Cardiac muscle cell (in vitro differentiated cells and primary cell): ENCODE measurements at regions not wholly inside any gene's neighbourhood (a gene's known extent, or its start where the extent isn't known, plus 50 kb on each side); places are given as distances from the start of the nearest gene placed in this dataset.

ENCODE experiments used
- DNase-seq, 2 donors: peaks; one replicate each; pipeline versions ENCODE4 v3.0.0 to v3.0.0-alpha.2; 2010 to 2017; ENCODE audit warnings: low read depth in 1 of 2, low spot score in 1 of 2
- H3K27ac ChIP-seq: fragments of 200-600 bp; sonication (generic); 2 replicates; pipeline ENCODE4 v1.5.1; 2016
- H3K27me3 ChIP-seq: fragments of 200-600 bp; sonication (generic); 2 replicates; pipeline ENCODE4 v1.6.0; 2016; ENCODE audit warnings: control low read depth
- H3K36me3 ChIP-seq: fragments of 200-600 bp; sonication (generic); 2 replicates; pipeline ENCODE4 v1.5.1; 2016; ENCODE audit warnings: control low read depth
- H3K4me1 ChIP-seq: fragments of 200-600 bp; sonication (generic); 2 replicates; pipeline ENCODE4 v1.8.1; 2017; ENCODE audit warnings: low read depth, mild to moderate bottlenecking, mixed run types
- H3K4me3 ChIP-seq: fragments of 200-600 bp; sonication (generic); 2 replicates; pipeline ENCODE4 v1.5.1; 2016; ENCODE audit warnings: mild to moderate bottlenecking
- H3K9me3 ChIP-seq: fragments of 200-600 bp; sonication (generic); 2 replicates; pipeline ENCODE4 v1.5.1; 2017; ENCODE audit warnings: low read depth, mild to moderate bottlenecking, control low read depth
- TF ChIP-seq, protein P1 (sequence below): IDR thresholded peaks from 2 replicates; pipeline ENCODE4 v1.5.1; 2012; ENCODE audit warnings: low read depth, mild to moderate bottlenecking, low read length

DNA sequence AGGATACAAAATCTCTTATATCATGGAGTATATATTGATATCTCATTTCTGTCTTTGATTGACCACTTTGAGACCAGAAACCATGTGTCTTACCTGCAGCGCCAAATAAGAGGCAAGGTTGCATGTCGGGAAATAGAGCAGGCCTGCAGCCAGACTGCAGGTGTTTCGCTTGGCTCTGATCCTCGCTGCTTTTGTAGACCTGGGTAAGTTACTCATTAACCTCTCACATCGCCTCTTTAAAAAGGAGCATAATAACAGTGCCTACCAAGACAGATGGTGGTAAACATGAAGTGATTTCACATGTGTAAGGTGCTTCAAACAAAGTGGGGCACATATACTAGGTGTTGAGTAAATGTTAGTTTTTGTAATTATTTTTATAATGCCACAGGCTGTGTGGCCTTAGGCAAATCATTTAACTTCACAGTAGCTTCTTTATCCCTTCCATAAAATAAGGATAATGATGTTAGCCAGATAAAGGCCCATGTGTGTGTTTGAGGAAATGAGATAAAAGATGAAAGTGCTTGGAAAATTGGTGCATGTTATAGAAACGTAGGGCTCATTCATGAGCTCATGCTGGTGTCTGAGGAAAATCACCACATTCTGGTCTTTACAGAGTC, 248.8 kb upstream of the MAP3K7 start:
- Histone ChIP-seq H3K4me1 (no peaks in the 10 kb centered on the region), H3K27me3 (no peaks in the 10 kb centered on the region), H3K27ac (no peak overlapping the region), H3K36me3 (no peaks in the 10 kb centered on the region), H3K9me3 (no peaks in the 10 kb centered on the region), H3K4me3 (no peak overlapping the region)
- TF ChIP-seq, protein P1, sequence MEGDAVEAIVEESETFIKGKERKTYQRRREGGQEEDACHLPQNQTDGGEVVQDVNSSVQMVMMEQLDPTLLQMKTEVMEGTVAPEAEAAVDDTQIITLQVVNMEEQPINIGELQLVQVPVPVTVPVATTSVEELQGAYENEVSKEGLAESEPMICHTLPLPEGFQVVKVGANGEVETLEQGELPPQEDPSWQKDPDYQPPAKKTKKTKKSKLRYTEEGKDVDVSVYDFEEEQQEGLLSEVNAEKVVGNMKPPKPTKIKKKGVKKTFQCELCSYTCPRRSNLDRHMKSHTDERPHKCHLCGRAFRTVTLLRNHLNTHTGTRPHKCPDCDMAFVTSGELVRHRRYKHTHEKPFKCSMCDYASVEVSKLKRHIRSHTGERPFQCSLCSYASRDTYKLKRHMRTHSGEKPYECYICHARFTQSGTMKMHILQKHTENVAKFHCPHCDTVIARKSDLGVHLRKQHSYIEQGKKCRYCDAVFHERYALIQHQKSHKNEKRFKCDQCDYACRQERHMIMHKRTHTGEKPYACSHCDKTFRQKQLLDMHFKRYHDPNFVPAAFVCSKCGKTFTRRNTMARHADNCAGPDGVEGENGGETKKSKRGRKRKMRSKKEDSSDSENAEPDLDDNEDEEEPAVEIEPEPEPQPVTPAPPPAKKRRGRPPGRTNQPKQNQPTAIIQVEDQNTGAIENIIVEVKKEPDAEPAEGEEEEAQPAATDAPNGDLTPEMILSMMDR = no peak
- DNase-seq = no peak

DNA sequence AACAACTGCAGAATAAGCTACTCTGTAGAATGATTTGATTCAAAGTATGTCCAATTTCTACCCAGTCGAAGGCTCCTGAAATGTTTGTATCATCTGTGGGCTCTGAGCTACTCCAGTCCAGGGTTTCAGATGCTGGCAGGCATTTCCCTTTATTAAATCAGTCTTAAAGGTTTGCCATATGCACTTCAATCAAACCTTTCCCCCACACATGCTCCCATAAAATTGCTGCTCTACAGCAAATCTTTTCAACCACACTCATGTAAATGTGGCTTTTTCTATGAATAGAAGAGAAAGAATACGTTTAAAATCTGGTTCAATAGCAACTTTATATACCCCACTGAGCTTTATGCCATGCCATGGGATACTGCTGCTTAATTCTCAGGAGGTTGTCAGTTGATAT, 242.4 kb upstream of the MAP3K7 start:
- Histone ChIP-seq H3K36me3 (no peaks in the 10 kb centered on the region), H3K27ac (no peak overlapping the region), H3K27me3 (no peaks in the 10 kb centered on the region), H3K4me1 (no peaks in the 10 kb centered on the region), H3K4me3 (no peak overlapping the region), H3K9me3 (no peaks in the 10 kb centered on the region)
- TF ChIP-seq, protein P1 = no peak
- no peak for DNase-seq

DNA sequence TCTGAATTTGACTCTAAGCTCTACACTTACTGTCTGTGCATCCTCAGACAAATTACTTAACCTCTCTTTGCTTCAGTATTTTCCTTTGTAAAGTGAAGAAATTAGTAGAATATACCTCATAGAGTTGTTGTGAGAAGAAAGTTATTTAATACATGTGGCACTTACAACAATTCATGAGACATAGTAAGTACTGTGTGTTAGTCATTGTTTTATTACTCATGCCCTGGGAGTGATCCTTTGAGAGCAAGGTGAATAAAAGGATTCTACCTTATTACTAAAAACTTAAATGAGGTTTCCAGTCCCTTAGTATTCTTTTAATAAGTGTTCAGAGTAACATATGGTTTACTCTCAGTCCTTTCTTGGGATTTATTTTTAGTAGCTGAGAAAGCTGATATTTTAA, 233.6 kb upstream of the MAP3K7 start:
- Histone ChIP-seq H3K27me3 (no peaks in the 10 kb centered on the region), H3K4me1 (no peaks in the 10 kb centered on the region), H3K36me3 (no peaks in the 10 kb centered on the region), H3K9me3 (no peaks in the 10 kb centered on the region), H3K27ac (no peak overlapping the region), H3K4me3 (no peak overlapping the region)
- DNase-seq = no peak
- TF ChIP-seq, protein P1 = no peak

DNA sequence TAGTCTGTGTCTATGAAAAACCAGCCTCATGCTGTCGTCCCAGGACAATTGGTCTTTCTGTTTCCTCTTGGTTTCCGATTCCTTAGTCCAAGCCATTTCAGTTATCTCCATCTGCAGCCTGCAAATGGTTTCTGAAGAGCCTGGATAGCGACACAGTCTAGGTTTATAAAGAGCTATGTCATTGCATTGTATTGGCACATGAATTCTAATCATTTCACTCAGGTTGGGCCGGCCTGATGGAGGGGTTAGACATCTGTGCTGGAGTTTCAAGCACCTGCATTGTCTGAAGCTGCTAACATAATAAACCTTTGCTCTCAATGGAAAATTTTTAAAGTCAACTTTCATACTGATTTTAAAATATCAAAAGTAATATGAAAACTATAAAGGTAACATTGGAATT, 232.6 kb upstream of the MAP3K7 start:
- Histone ChIP-seq H3K9me3 (no peaks in the 10 kb centered on the region), H3K4me1 (no peaks in the 10 kb centered on the region), H3K36me3 (no peaks in the 10 kb centered on the region), H3K4me3 (no peak overlapping the region), H3K27me3 (no peaks in the 10 kb centered on the region), H3K27ac (no peak overlapping the region)
- no peak for DNase-seq
- TF ChIP-seq, protein P1 = no peak

DNA sequence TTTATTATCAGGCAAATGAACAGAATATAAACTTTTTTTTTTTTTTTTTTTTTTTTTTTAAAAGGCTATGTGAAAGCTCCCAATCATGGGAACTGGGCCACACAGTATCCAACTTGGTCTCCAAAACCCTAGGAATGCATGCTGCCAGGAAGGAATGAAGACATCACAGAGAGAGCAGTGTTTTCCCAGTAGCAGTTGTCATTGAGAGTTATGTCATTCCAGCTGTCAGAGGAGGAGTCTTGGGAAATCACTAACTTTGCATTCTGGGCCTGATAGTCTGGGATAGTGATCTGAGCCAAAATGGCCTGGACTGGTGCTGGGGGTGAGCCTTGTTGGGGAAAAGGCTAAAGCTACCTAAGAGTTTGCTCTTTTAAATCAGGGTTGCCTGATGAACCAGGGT, 231.3 kb upstream of the MAP3K7 start:
- Histone ChIP-seq H3K9me3 (no peaks in the 10 kb centered on the region), H3K4me1 (no peaks in the 10 kb centered on the region), H3K4me3 (no peak overlapping the region), H3K36me3 (no peaks in the 10 kb centered on the region), H3K27ac (no peak overlapping the region), H3K27me3 (no peaks in the 10 kb centered on the region)
- TF ChIP-seq, protein P1 = no peak
- no peak for DNase-seq
